GM19023 (cell line): ENCODE measurements at regions not wholly inside any gene's neighbourhood (a gene's known extent, or its start where the extent isn't known, plus 50 kb on each side); places are given as distances from the start of the nearest gene placed in this dataset.

Experiments
- ATAC-seq: cut with Tn5 transposase; IDR thresholded peaks from one replicate; pipeline ENCODE4 v1.9.1; 2021; ENCODE audit warnings: mild to moderate bottlenecking, moderate library complexity; ENCODE audit not compliant: unreplicated experiment

GRCh38 chr6:165986914-165987482, 180.7 kb downstream of the TBXT start:
- ATAC-seq: no peak

GRCh38 chr6:165986311-165986913, 181.2 kb downstream of the TBXT start:
- no peak for ATAC-seq

DNA sequence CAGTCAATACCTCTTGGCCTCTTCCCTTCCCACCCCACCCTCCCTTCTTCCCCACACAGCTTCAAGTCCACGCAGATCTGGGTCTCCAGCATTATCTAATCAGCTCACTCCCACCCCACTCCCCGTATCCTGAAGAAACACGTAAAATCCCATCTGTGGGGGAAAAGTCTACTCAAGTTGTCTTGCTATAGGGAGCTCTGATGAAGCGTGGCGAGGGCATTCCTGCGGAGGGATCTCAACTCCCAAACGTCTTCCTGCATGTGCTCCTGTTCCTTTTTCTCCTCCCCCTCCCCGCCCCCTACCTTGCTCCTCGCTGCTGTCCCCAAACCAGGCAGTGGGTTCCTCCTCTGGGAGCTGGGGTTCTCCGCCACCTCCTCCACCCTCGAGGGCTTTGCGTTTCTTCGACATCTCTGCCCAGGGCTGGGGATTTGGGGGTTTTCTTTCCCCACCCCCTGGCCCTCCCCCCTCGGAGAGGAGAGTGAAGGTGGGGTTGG, 181.8 kb downstream of the TBXT start:
- ATAC-seq: no peak

- no peak for ATAC-seq
Observed at GRCh38 chr6:165985281-165985805, 182.3 kb downstream of the TBXT start.

- ATAC-seq: no peak
Observed at GRCh38 chr6:165984729-165985275, 182.8 kb downstream of the TBXT start.

GRCh38 chr6:165983112-165984072, 184.3 kb downstream of the TBXT start:
- no peak for ATAC-seq

- ATAC-seq: no peak
Observed at GRCh38 chr6:165978476-165978875, 189.2 kb downstream of the TBXT start.

DNA sequence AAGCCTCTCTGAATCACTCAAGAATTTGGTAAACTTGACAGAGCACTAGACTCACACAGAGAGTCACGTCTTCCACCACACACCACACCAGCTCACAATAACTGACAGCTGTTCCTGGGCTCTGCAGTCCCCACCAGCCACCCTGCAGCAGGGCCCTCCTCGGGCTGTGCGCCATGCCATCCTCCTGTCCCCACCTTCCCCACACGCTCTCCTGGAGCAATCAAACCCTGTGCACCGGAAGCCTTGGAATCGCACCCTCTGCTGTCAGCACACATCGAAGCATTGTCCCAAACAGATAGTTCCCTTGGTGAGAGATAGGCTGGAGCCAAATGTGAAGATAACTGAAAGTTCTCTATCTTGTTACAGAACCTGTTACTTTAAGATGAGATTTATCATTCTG, 191.0 kb downstream of the TBXT start:
- ATAC-seq: no peak

GRCh38 chr6:165974817-165975216, 192.8 kb downstream of the TBXT start:
- no peak for ATAC-seq

DNA sequence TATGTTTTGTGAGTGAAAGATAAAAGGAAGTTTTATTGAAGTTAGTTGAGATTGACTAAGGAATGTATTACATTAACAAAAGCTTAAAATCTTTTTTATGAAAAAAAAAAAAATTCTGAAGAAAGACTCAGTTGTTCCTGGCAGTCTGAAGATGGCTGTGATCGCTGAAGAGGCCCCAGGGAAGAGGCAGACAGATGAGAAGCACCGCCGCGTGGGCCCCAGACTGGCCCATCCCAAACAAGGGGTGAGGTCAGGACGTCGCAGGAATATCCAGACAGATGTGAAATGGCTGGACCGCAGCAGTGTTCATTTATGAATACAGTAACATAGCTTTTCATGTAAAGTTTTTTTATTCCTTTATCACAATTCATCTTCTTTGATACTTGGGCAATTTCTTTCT, 194.2 kb downstream of the TBXT start:
- ATAC-seq: no peak

DNA sequence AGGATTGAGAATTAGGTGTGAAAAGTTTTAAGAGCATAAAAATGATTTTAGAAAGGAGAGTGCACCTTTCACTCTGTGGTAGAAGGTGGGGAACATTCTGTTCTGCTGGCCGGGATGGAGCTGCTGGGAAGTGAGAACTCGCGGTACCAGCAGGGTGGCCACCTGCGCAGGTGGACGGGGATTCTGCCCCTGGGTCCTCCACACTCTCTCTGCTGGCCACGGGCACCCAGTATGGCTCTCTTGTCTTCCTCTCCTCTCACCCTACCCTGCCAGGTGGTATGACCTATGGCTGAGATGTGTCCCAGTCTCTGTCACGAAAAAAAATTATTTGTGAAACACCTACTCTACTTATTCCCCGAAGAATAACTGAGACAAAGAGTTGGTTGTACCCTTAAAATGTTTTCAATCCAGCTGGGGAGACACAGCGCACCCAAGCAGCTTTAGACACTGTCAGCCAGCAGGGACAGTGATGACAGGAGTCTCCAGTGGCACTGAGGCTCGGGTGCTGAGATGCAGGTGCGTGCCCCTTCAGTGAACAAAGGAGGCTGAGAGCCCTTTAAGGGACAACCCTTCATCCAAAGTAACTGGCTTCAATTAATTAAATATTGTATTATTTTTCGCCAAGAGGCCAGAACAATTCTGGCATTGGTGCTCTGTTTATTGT, 195.4 kb downstream of the TBXT start:
- ATAC-seq: no peak

DNA sequence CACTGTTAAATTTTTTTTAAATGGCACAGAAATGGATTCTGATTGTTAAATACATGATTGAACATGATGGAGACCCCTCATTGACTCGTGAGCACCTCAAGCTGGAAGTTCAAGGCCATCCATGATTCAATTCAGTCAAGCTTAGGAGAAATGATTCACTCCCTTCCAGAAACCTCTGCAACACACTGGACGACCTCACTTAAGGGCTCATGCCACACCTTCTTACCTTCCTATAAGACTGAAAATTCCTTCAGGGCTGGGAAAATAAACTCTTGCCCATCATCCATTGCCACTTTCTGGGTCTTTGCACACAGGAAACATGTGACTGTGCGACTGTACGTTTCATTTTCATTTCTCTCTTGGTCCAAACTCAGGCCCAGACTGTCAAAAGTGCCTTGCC, 196.4 kb downstream of the TBXT start:
- ATAC-seq: no peak

DNA sequence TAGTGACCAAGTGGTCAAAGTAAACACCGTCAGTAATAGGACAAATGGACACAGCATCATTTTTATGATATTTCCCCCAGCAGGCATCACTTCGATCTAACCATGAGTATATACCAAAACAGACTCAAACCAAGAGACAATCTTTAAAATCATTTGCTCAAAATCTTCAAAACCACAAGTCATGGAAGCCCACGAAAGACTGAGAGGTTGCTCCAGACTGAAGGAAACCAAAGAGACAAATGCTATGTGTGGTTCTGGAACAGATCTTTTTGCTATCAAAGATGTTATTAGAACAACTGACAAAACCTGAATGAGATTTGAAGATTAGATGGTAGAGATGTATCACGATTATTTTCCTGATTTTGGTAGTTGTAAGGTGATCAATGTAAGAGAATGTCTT, 197.7 kb downstream of the TBXT start:
- no peak for ATAC-seq

DNA sequence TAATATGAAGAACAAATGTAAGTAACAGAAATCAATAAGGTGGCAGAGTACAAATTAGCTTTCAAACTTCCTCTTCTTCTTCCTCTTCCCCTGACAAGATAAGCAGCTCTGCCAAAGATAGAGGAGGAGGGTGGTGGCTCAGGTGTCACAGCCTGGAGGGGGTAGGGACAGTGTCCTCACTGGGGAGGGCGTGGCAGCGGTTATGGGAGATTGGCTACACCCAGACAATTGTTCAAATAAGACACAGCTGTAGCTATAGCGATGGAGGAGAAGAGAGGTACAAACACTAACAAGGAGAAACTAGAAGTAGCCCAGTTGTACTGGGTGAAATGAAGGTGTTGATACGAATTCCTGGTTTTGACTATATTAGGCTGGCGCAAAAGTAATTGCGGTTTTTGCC, 198.5 kb downstream of the TBXT start:
- ATAC-seq: no peak

DNA sequence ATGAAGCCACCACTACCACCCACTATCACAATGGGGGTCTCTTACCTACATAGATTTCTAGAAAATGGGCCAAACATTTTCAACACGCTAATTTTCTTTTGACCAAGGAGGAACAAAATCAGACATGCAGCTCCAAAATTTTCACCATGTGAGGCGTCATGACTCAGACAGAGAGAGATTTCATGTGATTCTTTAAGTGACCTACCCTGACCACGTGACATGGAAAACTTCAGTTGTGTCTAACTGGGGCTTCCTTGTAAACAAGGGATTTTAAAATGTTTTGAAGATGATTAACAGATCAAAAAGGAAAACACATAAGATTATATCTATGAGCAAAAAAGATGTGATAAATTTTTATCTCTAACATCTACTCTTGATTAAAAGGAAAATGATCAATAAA, 199.2 kb downstream of the TBXT start:
- no peak for ATAC-seq

DNA sequence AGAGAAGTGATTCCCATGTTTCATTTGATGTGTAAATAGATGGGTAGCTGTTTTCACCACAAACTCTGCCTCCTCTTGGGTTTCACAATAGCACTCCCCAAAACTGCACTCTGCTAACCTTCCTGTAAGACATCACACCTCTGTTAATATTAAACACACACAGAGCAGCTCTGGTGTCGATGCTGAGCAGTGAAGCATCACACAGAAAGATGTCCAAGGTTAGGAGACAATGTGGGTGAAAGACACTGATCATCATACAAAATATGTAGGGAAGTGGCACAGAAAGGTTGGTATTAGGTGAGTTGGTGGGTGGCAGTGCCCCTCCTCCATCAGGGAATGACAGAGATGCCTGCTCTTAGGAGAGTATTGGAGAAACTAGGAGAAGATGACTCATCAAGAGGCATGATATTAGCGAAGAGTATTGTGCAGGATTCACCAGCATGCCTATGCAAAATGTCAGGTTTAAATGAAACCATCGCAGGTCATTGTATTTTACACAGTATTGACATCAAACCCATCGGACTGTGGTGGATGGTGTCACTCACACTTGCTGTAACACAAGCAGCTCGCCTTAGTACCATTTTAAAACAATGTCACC, 199.7 kb downstream of the TBXT start:
- ATAC-seq: no peak

DNA sequence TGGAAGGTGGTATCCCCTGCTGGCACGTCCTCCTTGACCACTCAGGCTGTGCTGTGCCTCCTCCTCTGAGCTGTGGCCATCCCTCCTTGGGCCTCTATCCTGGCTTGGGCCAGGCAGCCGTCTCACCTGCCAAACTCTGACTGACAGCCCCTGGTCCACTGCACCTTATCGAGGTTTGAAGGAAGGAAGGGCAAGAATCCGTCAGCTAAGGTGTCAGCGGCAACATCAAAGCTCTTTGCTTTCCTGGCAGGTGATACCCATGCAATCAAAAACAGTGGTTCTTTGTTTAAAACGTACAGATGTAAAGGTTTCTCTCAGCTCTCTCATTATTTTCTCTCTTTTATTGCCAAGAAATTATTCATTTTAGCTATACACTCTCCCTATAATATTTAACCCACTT, 203.9 kb downstream of the TBXT start:
- no peak for ATAC-seq

- ATAC-seq: no peak
Observed at GRCh38 chr6:165962366-165962765, 205.3 kb downstream of the TBXT start.

DNA sequence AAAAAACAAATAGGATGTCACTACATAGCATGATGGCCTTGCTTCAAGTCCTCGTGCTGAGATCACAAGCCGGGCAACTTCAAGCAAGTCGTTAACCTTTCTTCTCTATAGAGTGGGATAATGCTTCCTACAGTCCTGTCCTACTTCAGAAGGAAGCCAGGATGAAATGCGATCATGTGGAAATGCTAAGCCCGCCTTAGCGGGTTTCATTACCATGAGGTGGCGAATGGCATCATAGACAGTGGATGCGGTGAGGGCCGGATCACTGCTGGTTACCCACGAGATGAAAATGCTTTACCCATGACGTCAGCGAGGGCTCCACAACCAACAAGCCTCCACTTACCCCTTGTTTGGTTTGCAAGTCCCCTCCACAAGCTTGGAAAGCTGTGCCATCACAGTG, 206.4 kb downstream of the TBXT start:
- ATAC-seq: no peak

- ATAC-seq: no peak
Observed at GRCh38 chr6:165960695-165961094, 207.0 kb downstream of the TBXT start.
